ENCODE measurements at regions not wholly inside any gene's neighbourhood (a gene's known extent, or its start where the extent isn't known, plus 50 kb on each side); places are given as distances from the start of the nearest gene placed in this dataset.

GRCh38 chr6:96465321-96465903 lies 56.2 kb upstream of the UFL1 start:
- DNase-seq = no peak

DNA sequence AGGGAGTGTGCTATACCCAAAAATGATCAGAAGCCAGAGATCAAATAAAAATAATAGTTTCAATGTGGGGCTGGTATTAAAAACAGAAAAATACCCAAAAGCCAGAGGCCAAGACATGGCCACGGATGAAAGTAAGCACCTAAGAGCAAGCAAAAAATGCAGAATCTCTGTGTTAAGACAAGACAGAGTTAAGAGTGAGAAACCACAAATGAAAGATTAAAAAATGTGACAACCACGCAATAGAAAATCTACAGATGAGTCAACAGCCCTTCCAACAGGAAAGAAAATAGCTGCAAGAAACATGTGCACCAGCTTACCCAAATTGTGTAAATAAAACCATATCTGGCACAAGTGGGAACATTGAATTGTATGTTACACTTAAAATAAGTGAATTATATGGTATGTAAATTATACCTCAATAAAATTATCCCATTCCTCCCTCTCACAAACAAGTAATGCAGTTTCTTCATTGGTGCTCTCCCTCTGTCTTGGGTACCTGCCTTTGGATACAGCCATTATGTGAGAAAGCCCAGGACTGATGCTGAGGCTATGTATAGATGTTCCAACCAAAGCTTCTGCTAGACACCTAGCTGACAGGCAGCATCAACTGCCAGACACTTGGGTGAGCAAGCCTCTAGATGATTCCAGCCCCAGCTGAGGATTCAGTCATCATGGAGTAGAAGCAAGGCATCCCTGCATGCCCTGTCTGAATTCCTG lies 55.3 kb upstream of the UFL1 start:
- no peak for DNase-seq

- DNase-seq = no peak
Observed at GRCh38 chr6:96467814-96468213, 53.8 kb upstream of the UFL1 start.

DNA sequence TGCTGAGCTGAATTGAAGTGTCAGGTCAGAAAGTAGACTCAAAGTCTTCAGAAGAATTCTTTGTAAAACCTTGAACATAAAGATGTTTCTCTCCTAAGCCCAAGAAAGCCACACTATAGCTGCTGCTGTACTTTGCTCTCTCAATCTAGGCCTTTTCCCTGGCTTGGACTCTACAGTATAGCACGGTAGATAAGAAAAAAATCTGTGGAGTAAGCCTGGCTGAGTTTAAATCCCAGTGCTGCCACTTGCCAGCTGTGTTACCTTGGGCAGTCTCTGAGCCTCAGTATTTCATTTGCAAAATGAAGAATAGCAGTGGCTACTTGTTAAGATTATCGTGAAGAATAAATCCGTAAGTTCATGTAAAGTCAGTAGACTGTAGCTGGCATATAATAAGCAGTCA lies 53.3 kb upstream of the UFL1 start:
- DNase-seq = no peak

GRCh38 chr6:96468681-96469224 lies 52.9 kb upstream of the UFL1 start:
- no peak for DNase-seq

- no peak for DNase-seq
Observed at GRCh38 chr6:96469312-96469711, 52.3 kb upstream of the UFL1 start.

- no peak for DNase-seq
Observed at GRCh38 chr6:96470296-96470695, 51.3 kb upstream of the UFL1 start.

All from NCI-H2029 treated with DMSO at 0.1 percent for 48 hours (cell line).